ENCODE measurements at regions not wholly inside any gene's neighbourhood (a gene's known extent, or its start where the extent isn't known, plus 50 kb on each side); places are given as distances from the start of the nearest gene placed in this dataset.

DNA sequence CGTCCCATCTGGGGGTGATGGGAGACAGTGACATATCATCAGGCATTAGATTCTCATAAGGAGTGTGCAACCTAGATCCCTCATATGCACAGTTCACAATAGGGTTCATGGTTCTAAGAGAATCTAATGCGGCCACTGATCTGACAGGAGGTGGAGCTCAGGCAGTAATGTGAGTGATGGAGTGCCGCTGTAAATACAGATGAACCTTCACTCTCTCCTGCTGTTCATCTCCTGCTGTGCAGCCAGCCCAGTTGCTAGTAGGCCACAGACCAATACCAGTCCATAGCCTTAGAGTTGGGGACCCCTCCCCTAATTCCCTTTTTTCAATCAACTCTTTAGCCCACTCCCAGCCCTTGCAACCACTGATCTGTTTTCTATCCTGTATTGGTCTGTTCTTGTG, 581.1 kb upstream of the AUTS2 start:
- intact Hi-C loops (cut with DNase I; ENCODE audit: low total_unique reads) = no loop called here
- DNase-seq = no peak
- 75 to 87% (median 81%) methylated on average over 3 of the region's 3 CpGs for WGBS, 5 donors
- Histone ChIP-seq H3K27ac (no peak overlapping the region), H3K9me3 (peaks cover 7 to 26% (median 19%) of the 10 kb centered on the region in 4 donors), H3K4me3 (no peak overlapping the region), H3K36me3 (no peaks in the 10 kb centered on the region), H3K27me3 (no peaks in the 10 kb centered on the region), H3K4me1 (no peaks in the 10 kb centered on the region)
- TF ChIP-seq, protein P1, sequence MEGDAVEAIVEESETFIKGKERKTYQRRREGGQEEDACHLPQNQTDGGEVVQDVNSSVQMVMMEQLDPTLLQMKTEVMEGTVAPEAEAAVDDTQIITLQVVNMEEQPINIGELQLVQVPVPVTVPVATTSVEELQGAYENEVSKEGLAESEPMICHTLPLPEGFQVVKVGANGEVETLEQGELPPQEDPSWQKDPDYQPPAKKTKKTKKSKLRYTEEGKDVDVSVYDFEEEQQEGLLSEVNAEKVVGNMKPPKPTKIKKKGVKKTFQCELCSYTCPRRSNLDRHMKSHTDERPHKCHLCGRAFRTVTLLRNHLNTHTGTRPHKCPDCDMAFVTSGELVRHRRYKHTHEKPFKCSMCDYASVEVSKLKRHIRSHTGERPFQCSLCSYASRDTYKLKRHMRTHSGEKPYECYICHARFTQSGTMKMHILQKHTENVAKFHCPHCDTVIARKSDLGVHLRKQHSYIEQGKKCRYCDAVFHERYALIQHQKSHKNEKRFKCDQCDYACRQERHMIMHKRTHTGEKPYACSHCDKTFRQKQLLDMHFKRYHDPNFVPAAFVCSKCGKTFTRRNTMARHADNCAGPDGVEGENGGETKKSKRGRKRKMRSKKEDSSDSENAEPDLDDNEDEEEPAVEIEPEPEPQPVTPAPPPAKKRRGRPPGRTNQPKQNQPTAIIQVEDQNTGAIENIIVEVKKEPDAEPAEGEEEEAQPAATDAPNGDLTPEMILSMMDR (IDR thresholded peaks at IDR 0.05) = no peak
- TF ChIP-seq POLR2AphosphoS5 (IDR thresholded peaks at IDR 0.05) = no peak
- TF ChIP-seq EP300 (IDR thresholded peaks at IDR 0.05) = no peak
- no peak for TF ChIP-seq POLR2A (IDR thresholded peaks at IDR 0.05)

GRCh38 chr7:69018200-69018599, 580.1 kb upstream of the AUTS2 start:
- Histone ChIP-seq H3K27me3 (no peaks in the 10 kb centered on the region), H3K9me3 (peaks cover 7 to 26% (median 19%) of the 10 kb centered on the region in 4 donors), H3K27ac (no peak overlapping the region), H3K4me1 (no peaks in the 10 kb centered on the region), H3K36me3 (no peaks in the 10 kb centered on the region), H3K4me3 (no peak overlapping the region)
- no peak for DNase-seq
- intact Hi-C loops (cut with DNase I; ENCODE audit: low total_unique reads) = no loop called here
- 19 to 46% (median 45%) methylated on average over 1 to 3 of the region's 3 CpGs for WGBS, 5 donors
- TF ChIP-seq EP300 (IDR thresholded peaks at IDR 0.05) (no peak), POLR2A (IDR thresholded peaks at IDR 0.05) (no peak), POLR2AphosphoS5 (IDR thresholded peaks at IDR 0.05) (no peak)
- TF ChIP-seq, protein P1 (IDR thresholded peaks at IDR 0.05) = no peak

- no peak for DNase-seq
- WGBS, 5 donors = 50 to 76% (median 65%) methylated on average over 3 of the region's 3 CpGs
- intact Hi-C loops (cut with DNase I; ENCODE audit: low total_unique reads) = no loop called here
- no peak for TF ChIP-seq POLR2AphosphoS5 (IDR thresholded peaks at IDR 0.05)
- TF ChIP-seq EP300 (IDR thresholded peaks at IDR 0.05) = no peak
- TF ChIP-seq, protein P1 (IDR thresholded peaks at IDR 0.05) = no peak
- TF ChIP-seq POLR2A (IDR thresholded peaks at IDR 0.05) = no peak
- H3K36me3 ChIP-seq = no peaks in the 10 kb centered on the region
- no peaks in the 10 kb centered on the region for H3K4me1 ChIP-seq
- H3K27me3 ChIP-seq = no peaks in the 10 kb centered on the region
- H3K4me3 ChIP-seq = no peak overlapping the region
- H3K27ac ChIP-seq = no peak overlapping the region
- H3K9me3 ChIP-seq = peaks cover 7 to 26% (median 19%) of the 10 kb centered on the region in 4 donors
Observed at GRCh38 chr7:69019437-69019836, 578.8 kb upstream of the AUTS2 start.

DNA sequence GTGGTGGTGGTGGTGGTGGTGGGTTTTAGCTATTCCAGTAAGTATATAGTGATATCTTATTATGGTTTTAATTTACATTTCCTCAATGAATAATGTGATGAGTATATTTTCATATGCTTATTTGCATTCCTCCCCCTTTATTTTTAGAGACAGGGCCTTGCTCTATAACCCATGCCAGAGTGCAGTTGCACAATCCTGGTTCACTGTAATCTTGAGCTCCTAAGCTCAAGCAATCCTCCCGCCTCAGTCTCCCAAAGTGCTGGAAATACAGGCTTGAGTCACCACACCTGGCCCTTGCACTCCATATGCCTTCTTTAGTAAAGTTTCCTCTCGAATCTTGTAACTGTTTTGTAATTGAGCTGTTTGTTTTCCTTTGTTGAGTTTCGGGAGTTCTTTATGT, 577.7 kb upstream of the AUTS2 start:
- DNase-seq = no peak
- no peaks in the 10 kb centered on the region for H3K27me3 ChIP-seq
- peaks cover 7 to 26% (median 19%) of the 10 kb centered on the region in 4 donors for H3K9me3 ChIP-seq
- no peak for TF ChIP-seq EP300 (IDR thresholded peaks at IDR 0.05)
- TF ChIP-seq POLR2A (IDR thresholded peaks at IDR 0.05) = no peak
- TF ChIP-seq, protein P1 (IDR thresholded peaks at IDR 0.05) = no peak
- TF ChIP-seq POLR2AphosphoS5 (IDR thresholded peaks at IDR 0.05) = no peak
- no peak overlapping the region for H3K27ac ChIP-seq
- intact Hi-C loops (cut with DNase I; ENCODE audit: low total_unique reads) = no loop called here
- no peaks in the 10 kb centered on the region for H3K36me3 ChIP-seq
- WGBS, 5 donors = 52 to 77% (median 58%) methylated on average over 3 of the region's 3 CpGs
- H3K4me1 ChIP-seq = no peaks in the 10 kb centered on the region
- H3K4me3 ChIP-seq = no peak overlapping the region
